ENCODE measurements at regions not wholly inside any gene's neighbourhood (a gene's known extent, or its start where the extent isn't known, plus 50 kb on each side); places are given as distances from the start of the nearest gene placed in this dataset.

GRCh38 chr2:65789923-65790675, 357.7 kb upstream of the SPRED2 start:
- TF ChIP-seq EP300 (IDR thresholded peaks at IDR 0.05; ENCODE audit: borderline replicate concordance) = no peak
- no peak for TF ChIP-seq TEAD4 (IDR thresholded peaks at IDR 0.05)
- TF ChIP-seq, protein P1, sequence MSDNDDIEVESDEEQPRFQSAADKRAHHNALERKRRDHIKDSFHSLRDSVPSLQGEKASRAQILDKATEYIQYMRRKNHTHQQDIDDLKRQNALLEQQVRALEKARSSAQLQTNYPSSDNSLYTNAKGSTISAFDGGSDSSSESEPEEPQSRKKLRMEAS (IDR thresholded peaks at IDR 0.05) = no peak
- no peak for TF ChIP-seq TAF1 (IDR thresholded peaks at IDR 0.05; ENCODE audit: low read depth)
- TF ChIP-seq CREB1 (IDR thresholded peaks at IDR 0.05; ENCODE audit: low read depth) = no peak
